SU-DHL-6 (cell line): ENCODE measurements at regions not wholly inside any gene's neighbourhood (a gene's known extent, or its start where the extent isn't known, plus 50 kb on each side); places are given as distances from the start of the nearest gene placed in this dataset.

Source experiments
- H2AFZ ChIP-seq: fragments of 200-600 bp; sonication (generic); 2 replicates; pipeline ENCODE4 v1.6.1; 2014; ENCODE audit warnings: low read depth, mild to moderate bottlenecking, moderate library complexity, mixed read lengths, antibody characterized with exemption, low read length; ENCODE audit not compliant: severe bottlenecking
- H3F3A ChIP-seq: fragments of 200-600 bp; shearing (Covaris generic); 2 replicates; pipeline ENCODE4 v1.6.0; 2016; ENCODE audit warnings: antibody characterized with exemption, mild to moderate bottlenecking; ENCODE audit not compliant: insufficient read depth
- H3K27ac ChIP-seq: fragments of 200-600 bp; sonication (generic); 2 replicates; pipeline ENCODE4 v1.5.1; 2016; ENCODE audit warnings: low read depth, mild to moderate bottlenecking, low read length, moderate library complexity, mixed read lengths
- H3K27me3 ChIP-seq: fragments of 200-600 bp; sonication (generic), shearing (Covaris generic); 2 replicates; pipeline ENCODE4 v1.6.0; 2014; ENCODE audit warnings: mild to moderate bottlenecking, low read length
- H3K36me3 ChIP-seq: fragments of 200-600 bp; sonication (generic); 2 replicates; pipeline ENCODE4 v1.6.1; 2014; ENCODE audit warnings: mild to moderate bottlenecking, low read length, mixed read lengths
- H3K4me2 ChIP-seq: fragments of 300-600, 200-600 bp; shearing (Covaris generic), sonication (generic); 2 replicates; pipeline ENCODE4 v1.6.0; 2014; ENCODE audit warnings: low read length, low read depth, mild to moderate bottlenecking; ENCODE audit not compliant: poor library complexity, severe bottlenecking
- H3K4me3 ChIP-seq: fragments of 200-600 bp; sonication (generic); 2 replicates; pipeline ENCODE4 v1.5.1; 2014; ENCODE audit warnings: antibody characterized with exemption, low read length, mild to moderate bottlenecking, mixed read lengths; ENCODE audit not compliant: insufficient read depth, poor library complexity, severe bottlenecking
- H3K79me2 ChIP-seq: fragments of 200-600 bp; sonication (generic); 2 replicates; pipeline ENCODE4 v1.6.1; 2014; ENCODE audit warnings: mild to moderate bottlenecking, low read length, moderate library complexity; ENCODE audit not compliant: insufficient read depth
- H3K9ac ChIP-seq: fragments of 200-600 bp; sonication (generic); 2 replicates; pipeline ENCODE4 v1.7.0; 2014; ENCODE audit warnings: mild to moderate bottlenecking, low read length
- H3K9me2 ChIP-seq: fragments of 200-600 bp; sonication (generic); replicated peaks from 2 replicates; pipeline ENCODE4 v1.6.1; 2014; ENCODE audit warnings: low read length; ENCODE audit not compliant: insufficient read depth
- H3K9me3 ChIP-seq: fragments of 200-600 bp; sonication (generic); 2 replicates; pipeline ENCODE4 v1.6.1; 2014; ENCODE audit warnings: low read length, mixed read lengths; ENCODE audit not compliant: insufficient read depth
- H4K20me1 ChIP-seq: fragments of 200-600 bp; sonication (generic); 2 replicates; pipeline ENCODE4 v1.6.1; 2014; ENCODE audit warnings: low read depth, mild to moderate bottlenecking, antibody characterized with exemption, low read length, moderate library complexity, mixed read lengths
- CTCF ChIP-seq: fragments of 200-600 bp; sonication (generic); IDR thresholded peaks from one replicate; pipeline ENCODE4 v1.5.1; 2017; ENCODE audit warnings: antibody characterized with exemption, mild to moderate bottlenecking, low read length, moderate library complexity; ENCODE audit not compliant: insufficient read depth, poor library complexity, severe bottlenecking
- EZH2phosphoT487 ChIP-seq: fragments of 200-600 bp; sonication (generic), shearing (Covaris generic); conservative IDR thresholded peaks from 2 replicates; pipeline ENCODE4 v1.6.1; 2018; ENCODE audit warnings: mild to moderate bottlenecking, antibody characterized with exemption, low read length, moderate library complexity, mixed read lengths

GRCh38 chr20:41748051-41748450, 129.9 kb upstream of the CHD6 start:
- Histone ChIP-seq H2AFZ (no peak overlapping the region), H3K27ac (no peak overlapping the region), H3K9me3 (no peaks in the 10 kb centered on the region), H3K4me3 (no peak overlapping the region), H3F3A (no peaks in the 10 kb centered on the region), H3K36me3 (no peaks in the 10 kb centered on the region), H3K9me2 (no peaks in the 10 kb centered on the region), H3K27me3 (no peaks in the 10 kb centered on the region), H3K79me2 (no peaks in the 10 kb centered on the region), H4K20me1 (no peaks in the 10 kb centered on the region), H3K4me2 (no peak overlapping the region), H3K9ac (no peak overlapping the region)
- no peak for TF ChIP-seq CTCF
- TF ChIP-seq EZH2phosphoT487, result no peak

GRCh38 chr20:41747226-41747625, 129.0 kb upstream of the CHD6 start:
- no peak overlapping the region for H3K4me3 ChIP-seq
- H3F3A ChIP-seq, result no peaks in the 10 kb centered on the region
- no peak overlapping the region for H3K4me2 ChIP-seq
- no peaks in the 10 kb centered on the region for H3K79me2 ChIP-seq
- no peaks in the 10 kb centered on the region for H3K9me3 ChIP-seq
- H3K9ac ChIP-seq, result no peak overlapping the region
- H3K27me3 ChIP-seq, result no peaks in the 10 kb centered on the region
- no peak for TF ChIP-seq EZH2phosphoT487
- TF ChIP-seq CTCF, result no peak
- H3K36me3 ChIP-seq, result no peaks in the 10 kb centered on the region
- H3K27ac ChIP-seq, result no peak overlapping the region
- H4K20me1 ChIP-seq, result no peaks in the 10 kb centered on the region
- no peak overlapping the region for H2AFZ ChIP-seq
- H3K9me2 ChIP-seq, result no peaks in the 10 kb centered on the region

GRCh38 chr20:41746635-41747034, 128.5 kb upstream of the CHD6 start:
- Histone ChIP-seq H2AFZ (no peak overlapping the region), H3K79me2 (no peaks in the 10 kb centered on the region), H3K27me3 (no peaks in the 10 kb centered on the region), H3K27ac (no peak overlapping the region), H3K4me2 (no peak overlapping the region), H4K20me1 (no peaks in the 10 kb centered on the region), H3K9ac (no peak overlapping the region), H3K36me3 (no peaks in the 10 kb centered on the region), H3F3A (no peaks in the 10 kb centered on the region), H3K4me3 (no peak overlapping the region), H3K9me2 (no peaks in the 10 kb centered on the region), H3K9me3 (no peaks in the 10 kb centered on the region)
- TF ChIP-seq EZH2phosphoT487 (no peak), CTCF (no peak)
